ENCODE measurements at regions not wholly inside any gene's neighbourhood (a gene's known extent, or its start where the extent isn't known, plus 50 kb on each side); places are given as distances from the start of the nearest gene placed in this dataset.

DNA sequence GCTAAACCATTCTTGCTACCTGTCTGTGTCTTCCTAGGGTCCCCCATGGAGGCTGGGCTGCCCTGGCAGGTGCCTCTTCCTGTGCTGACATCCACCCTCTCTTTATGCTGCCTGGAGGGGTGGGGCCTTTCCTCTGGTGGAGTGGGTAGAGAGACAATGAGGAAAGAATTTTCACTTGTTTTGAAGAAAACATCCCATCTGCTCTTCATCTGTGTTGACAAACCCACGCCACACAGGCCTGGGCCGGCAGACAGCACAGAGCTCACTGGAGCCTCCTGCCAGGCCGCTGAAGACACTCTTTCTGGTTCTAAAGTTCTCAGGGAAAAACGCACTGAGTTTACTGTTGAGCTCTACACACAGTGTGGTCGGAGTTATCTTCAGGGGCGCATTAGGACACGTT, 328.2 kb downstream of the GLRX3 start:
- TF ChIP-seq POLR2A (IDR thresholded peaks at IDR 0.05; ENCODE audit: low read depth, low read length) (no peak), POLR2AphosphoS5 (IDR thresholded peaks at IDR 0.05; ENCODE audit: low read depth, low read length) (no peak), PAX5 (IDR thresholded peaks at IDR 0.05; ENCODE audit: insufficient read depth, low read length, severe bottlenecking) (no peak), POU2F2 (IDR thresholded peaks at IDR 0.05; ENCODE audit: low read depth, low read length) (no peak)
